ENCODE measurements at regions not wholly inside any gene's neighbourhood (a gene's known extent, or its start where the extent isn't known, plus 50 kb on each side); places are given as distances from the start of the nearest gene placed in this dataset.

DNA sequence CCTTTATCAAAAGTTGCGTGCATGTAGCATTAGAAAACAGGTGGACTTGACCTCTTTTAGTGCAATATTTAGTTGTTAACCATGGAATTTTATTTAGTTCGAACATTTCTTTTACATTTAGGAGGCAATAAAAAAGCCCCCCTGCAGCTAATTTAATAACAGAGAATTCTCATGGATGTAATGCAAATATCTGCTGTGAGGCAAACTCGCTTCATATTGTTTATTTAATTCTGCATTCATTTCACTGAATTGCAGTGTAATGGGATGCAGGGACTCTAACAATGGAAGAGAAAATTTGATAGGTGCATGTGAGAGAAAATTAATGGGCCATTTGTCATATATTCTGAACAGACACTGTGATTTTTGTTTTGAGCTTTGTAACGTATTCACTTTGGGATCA is 205.1 kb upstream of the CHD1 start:
- H3K27me3 ChIP-seq (ENCODE audit: control insufficient read depth, low read length), result no peaks in the 10 kb centered on the region
- no peak overlapping the region for H3K4me3 ChIP-seq (ENCODE audit: low read length)
- H3K27ac ChIP-seq (ENCODE audit: low read depth, low read length), result no peak overlapping the region
- no peaks in the 10 kb centered on the region for H3K4me1 ChIP-seq (ENCODE audit: control insufficient read depth, low read length)
- no peaks in the 10 kb centered on the region for H3F3A ChIP-seq (ENCODE audit: control insufficient read depth, insufficient read depth)
- H3K9me2 ChIP-seq (replicated peaks; ENCODE audit: control insufficient read depth, low read length), result no peaks in the 10 kb centered on the region
- H3K9me3 ChIP-seq (ENCODE audit: control insufficient read depth, insufficient read depth, low read length), result no peaks in the 10 kb centered on the region
- no peaks in the 10 kb centered on the region for H4K20me1 ChIP-seq (ENCODE audit: control insufficient read depth, insufficient read depth, low read depth, low read length)
- TF ChIP-seq, protein P1, sequence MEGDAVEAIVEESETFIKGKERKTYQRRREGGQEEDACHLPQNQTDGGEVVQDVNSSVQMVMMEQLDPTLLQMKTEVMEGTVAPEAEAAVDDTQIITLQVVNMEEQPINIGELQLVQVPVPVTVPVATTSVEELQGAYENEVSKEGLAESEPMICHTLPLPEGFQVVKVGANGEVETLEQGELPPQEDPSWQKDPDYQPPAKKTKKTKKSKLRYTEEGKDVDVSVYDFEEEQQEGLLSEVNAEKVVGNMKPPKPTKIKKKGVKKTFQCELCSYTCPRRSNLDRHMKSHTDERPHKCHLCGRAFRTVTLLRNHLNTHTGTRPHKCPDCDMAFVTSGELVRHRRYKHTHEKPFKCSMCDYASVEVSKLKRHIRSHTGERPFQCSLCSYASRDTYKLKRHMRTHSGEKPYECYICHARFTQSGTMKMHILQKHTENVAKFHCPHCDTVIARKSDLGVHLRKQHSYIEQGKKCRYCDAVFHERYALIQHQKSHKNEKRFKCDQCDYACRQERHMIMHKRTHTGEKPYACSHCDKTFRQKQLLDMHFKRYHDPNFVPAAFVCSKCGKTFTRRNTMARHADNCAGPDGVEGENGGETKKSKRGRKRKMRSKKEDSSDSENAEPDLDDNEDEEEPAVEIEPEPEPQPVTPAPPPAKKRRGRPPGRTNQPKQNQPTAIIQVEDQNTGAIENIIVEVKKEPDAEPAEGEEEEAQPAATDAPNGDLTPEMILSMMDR (IDR thresholded peaks at IDR 0.05; ENCODE audit: low read depth, low read length, poor library complexity, severe bottlenecking), result no peak
- no peak for TF ChIP-seq EZH2phosphoT487 (IDR thresholded peaks at IDR 0.05; ENCODE audit: borderline replicate concordance, low read length)
- H3K79me2 ChIP-seq (ENCODE audit: control insufficient read depth, low read length), result no peaks in the 10 kb centered on the region
- H3K4me2 ChIP-seq (ENCODE audit: low read length), result no peak overlapping the region
- H3K36me3 ChIP-seq (ENCODE audit: control insufficient read depth, low read length), result no peaks in the 10 kb centered on the region

DNA sequence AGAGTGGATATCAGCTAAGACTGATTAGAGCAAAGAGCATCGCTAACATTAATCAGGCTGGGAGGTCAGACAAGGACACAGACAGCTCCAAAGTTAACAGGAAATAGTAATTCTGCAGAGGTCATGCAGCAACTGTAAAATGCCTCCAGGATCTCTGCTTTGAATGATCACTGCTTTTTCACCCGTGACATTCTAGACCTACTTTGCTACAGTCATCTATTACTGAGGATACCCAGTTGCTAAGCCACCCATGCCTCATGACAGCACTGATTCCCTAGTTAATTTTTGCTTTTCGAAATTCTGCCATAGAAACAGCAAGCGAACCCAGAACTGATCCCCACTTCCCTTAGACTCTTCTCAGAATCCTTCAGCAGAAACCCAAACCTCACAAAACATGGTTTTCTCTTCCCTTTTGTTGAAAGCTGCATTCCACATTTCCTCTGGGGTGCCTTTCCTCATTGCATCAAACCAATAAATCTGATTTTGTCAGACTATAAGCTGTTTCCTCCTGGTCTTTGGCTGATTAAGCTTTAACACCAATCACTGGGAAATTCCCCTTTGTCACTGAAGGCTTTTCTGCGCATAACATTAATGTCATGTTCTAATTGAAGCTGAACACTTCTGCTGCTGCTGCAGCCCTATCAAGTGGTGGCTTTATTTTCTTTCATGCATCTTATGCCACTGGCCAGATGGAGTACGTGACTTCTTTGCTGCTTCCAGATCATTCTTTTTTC is 201.1 kb upstream of the CHD1 start:
- Histone ChIP-seq H3K79me2 (ENCODE audit: control insufficient read depth, low read length) (no peaks in the 10 kb centered on the region), H3K27me3 (ENCODE audit: control insufficient read depth, low read length) (no peaks in the 10 kb centered on the region), H3K4me1 (ENCODE audit: control insufficient read depth, low read length) (no peaks in the 10 kb centered on the region), H3K4me2 (ENCODE audit: low read length) (no peak overlapping the region), H3K27ac (ENCODE audit: low read depth, low read length) (no peak overlapping the region), H4K20me1 (ENCODE audit: control insufficient read depth, insufficient read depth, low read depth, low read length) (no peaks in the 10 kb centered on the region), H3K9me2 (replicated peaks; ENCODE audit: control insufficient read depth, low read length) (no peaks in the 10 kb centered on the region), H3K9me3 (ENCODE audit: control insufficient read depth, insufficient read depth, low read length) (no peaks in the 10 kb centered on the region), H3K36me3 (ENCODE audit: control insufficient read depth, low read length) (no peaks in the 10 kb centered on the region), H3F3A (ENCODE audit: control insufficient read depth, insufficient read depth) (no peaks in the 10 kb centered on the region), H3K4me3 (ENCODE audit: low read length) (no peak overlapping the region)
- TF ChIP-seq EZH2phosphoT487 (IDR thresholded peaks at IDR 0.05; ENCODE audit: borderline replicate concordance, low read length), result no peak
- TF ChIP-seq, protein P1 (IDR thresholded peaks at IDR 0.05; ENCODE audit: low read depth, low read length, poor library complexity, severe bottlenecking), result no peak

DNA sequence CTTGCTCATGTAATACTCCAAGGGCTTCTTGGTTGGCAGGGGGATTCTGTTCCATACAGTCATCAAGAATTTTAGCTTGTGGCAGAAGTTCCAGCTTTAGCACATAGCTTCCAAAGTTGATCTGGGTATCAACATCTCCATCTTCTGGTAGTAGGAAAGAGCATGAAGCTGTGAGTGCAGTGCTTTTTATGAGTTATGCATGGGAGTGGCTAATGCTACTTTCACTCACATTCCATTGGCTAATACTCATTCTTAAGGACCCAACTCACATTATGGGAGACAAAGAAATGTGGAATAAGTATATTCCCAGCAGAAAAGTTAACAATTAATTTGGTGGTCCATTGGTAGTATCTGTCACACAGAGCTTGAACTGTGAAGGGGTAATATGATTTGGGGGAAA is 194.2 kb upstream of the CHD1 start:
- TF ChIP-seq, protein P1 (IDR thresholded peaks at IDR 0.05; ENCODE audit: low read depth, low read length, poor library complexity, severe bottlenecking), result no peak
- TF ChIP-seq EZH2phosphoT487 (IDR thresholded peaks at IDR 0.05; ENCODE audit: borderline replicate concordance, low read length), result no peak
- no peak overlapping the region for H3K4me2 ChIP-seq (ENCODE audit: low read length)

More for the DNA sequence above, 194.2 kb upstream of the CHD1 start:
- no peaks in the 10 kb centered on the region for H3F3A ChIP-seq (ENCODE audit: control insufficient read depth, insufficient read depth)
- no peaks in the 10 kb centered on the region for H3K27me3 ChIP-seq (ENCODE audit: control insufficient read depth, low read length)
- no peaks in the 10 kb centered on the region for H4K20me1 ChIP-seq (ENCODE audit: control insufficient read depth, insufficient read depth, low read depth, low read length)
- H3K36me3 ChIP-seq (ENCODE audit: control insufficient read depth, low read length), result no peaks in the 10 kb centered on the region
- no peak overlapping the region for H3K4me3 ChIP-seq (ENCODE audit: low read length)
- no peaks in the 10 kb centered on the region for H3K79me2 ChIP-seq (ENCODE audit: control insufficient read depth, low read length)
- H3K9me3 ChIP-seq (ENCODE audit: control insufficient read depth, insufficient read depth, low read length), result no peaks in the 10 kb centered on the region
- no peak overlapping the region for H3K27ac ChIP-seq (ENCODE audit: low read depth, low read length)
- H3K9me2 ChIP-seq (replicated peaks; ENCODE audit: control insufficient read depth, low read length), result no peaks in the 10 kb centered on the region
- H3K4me1 ChIP-seq (ENCODE audit: control insufficient read depth, low read length), result no peaks in the 10 kb centered on the region
